ENCODE measurements at regions not wholly inside any gene's neighbourhood (a gene's known extent, or its start where the extent isn't known, plus 50 kb on each side); places are given as distances from the start of the nearest gene placed in this dataset.
"Not testable (repeated sequence)": the region's sequence is repeated elsewhere in the genome, so short reads cannot be mapped to it uniquely, and the experiment has no call there.

DNA sequence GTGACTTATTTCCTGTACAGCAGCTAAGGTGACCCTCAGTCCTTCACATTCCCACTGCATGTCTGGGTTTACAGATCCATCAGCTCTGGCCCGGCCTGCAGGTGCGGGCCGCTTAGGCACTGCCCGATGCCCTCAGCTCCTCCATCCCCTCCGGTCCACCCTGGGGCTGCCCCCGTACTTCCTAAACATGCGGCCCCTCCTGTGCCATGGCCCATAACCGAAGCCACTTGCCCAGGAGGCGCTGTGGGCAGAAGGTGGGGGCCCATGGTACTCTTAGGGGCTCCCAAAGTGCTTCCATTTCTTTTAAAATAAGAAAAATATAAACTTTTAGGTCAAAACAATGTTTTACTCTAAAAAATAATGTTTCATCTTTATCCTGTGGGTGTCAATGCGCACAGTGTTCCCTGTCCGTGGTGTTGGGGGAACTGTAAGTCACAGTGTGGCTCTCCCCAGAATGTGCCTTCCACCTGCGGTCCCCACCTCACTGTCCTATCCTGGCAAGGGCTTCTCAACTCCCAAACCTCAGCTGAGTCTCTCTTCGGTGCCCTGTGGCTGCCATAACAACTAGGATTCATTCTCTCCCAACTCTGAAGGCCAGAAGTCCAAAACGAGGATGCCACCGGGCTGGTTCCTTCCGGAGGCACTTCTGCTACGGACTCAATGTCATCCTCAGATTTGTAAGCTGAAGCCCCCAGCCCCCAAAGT lies 132.7 kb upstream of the LPCAT1 start:
- DNase-seq (ENCODE audit: extremely low spot score), result no peak
- TF ChIP-seq TARDBP (IDR thresholded peaks at IDR 0.05), result no peak
- TF ChIP-seq L3MBTL2 (conservative IDR thresholded peaks at IDR 0.05), result no peak
- TF ChIP-seq BHLHE40 (IDR thresholded peaks at IDR 0.05; ENCODE audit: borderline replicate concordance), result no peak
- TF ChIP-seq ARNT (IDR thresholded peaks at IDR 0.05), result no peak
- no peak for TF ChIP-seq SP1 (IDR thresholded peaks at IDR 0.05)
- TF ChIP-seq PKNOX1 (IDR thresholded peaks at IDR 0.05), result no peak
- no peak for TF ChIP-seq NFRKB (IDR thresholded peaks at IDR 0.05)
- TF ChIP-seq ELF4 (IDR thresholded peaks at IDR 0.05), result no peak
- no peak for TF ChIP-seq FOXM1 (IDR thresholded peaks at IDR 0.05; ENCODE audit: borderline replicate concordance)
- no peak for TF ChIP-seq SUZ12 (IDR thresholded peaks at IDR 0.05)
- TF ChIP-seq HDGF (IDR thresholded peaks at IDR 0.05; ENCODE audit: borderline replicate concordance), result no peak
- no peak for TF ChIP-seq FOXA1 (IDR thresholded peaks at IDR 0.05)
- TF ChIP-seq CTBP1 (IDR thresholded peaks at IDR 0.05; ENCODE audit: borderline replicate concordance), result no peak
- TF ChIP-seq FOXK2 (IDR thresholded peaks at IDR 0.05), result no peak
- TF ChIP-seq ZNF384 (IDR thresholded peaks at IDR 0.05), result no peak
- no peak for TF ChIP-seq LEF1 (IDR thresholded peaks at IDR 0.05; ENCODE audit: borderline replicate concordance)
- POLR2A ChIA-PET, result no interaction called here
- CTCF ChIA-PET, result interaction anchor here (0.6 kb wide), 1 partner anchor 483 kb away, joined by 3 read pairs; no protein-coding TSS in a partner anchor

DNA sequence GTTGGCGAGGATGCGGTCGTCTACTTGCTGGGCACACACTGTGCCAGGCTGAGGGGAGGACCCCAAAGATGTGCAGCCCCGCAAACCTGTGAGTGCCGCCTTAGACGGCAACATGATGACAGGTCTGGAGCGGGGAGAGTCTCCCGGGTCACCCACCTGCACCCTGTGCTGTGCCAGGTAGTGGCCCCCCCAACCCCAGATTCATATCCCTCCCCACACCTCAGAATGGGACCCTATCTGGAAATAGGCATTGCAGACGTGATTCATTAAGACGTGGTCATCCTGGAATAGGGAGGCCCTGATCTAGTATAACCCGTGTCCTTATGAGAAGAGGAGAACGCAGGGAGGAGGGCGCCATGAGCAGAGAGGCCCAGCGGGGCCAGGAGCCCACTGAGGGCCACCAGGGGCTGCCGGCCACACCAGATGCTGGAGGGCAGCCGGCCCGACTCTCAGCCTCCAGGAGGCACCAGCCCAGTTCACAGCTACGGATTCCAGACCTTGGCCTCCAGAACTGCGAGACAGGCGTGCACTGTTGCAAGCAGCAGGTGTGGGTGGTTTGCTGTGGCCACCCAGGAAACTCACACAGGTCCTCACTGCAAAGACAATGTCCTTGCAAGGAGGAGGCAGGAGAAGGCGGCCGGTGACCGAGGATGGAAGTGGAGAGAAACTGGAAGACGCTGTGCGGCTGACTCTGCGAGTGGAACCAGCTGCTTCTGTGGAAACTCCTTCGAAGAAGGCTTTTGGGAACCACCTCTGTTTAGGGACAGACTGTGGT lies 131.9 kb upstream of the LPCAT1 start:
- no peak for DNase-seq (ENCODE audit: extremely low spot score)
- POLR2A ChIA-PET, result no interaction called here
- CTCF ChIA-PET, result interaction anchor here (0.6 kb wide), 1 partner anchor 482 kb away, joined by 3 read pairs; no protein-coding TSS in a partner anchor
- no peak for TF ChIP-seq FOXM1 (IDR thresholded peaks at IDR 0.05; ENCODE audit: borderline replicate concordance)
- TF ChIP-seq NFRKB (IDR thresholded peaks at IDR 0.05), result no peak
- no peak for TF ChIP-seq L3MBTL2 (conservative IDR thresholded peaks at IDR 0.05)
- TF ChIP-seq SP1 (IDR thresholded peaks at IDR 0.05), result no peak
- TF ChIP-seq HDGF (IDR thresholded peaks at IDR 0.05; ENCODE audit: borderline replicate concordance), result no peak
- TF ChIP-seq BHLHE40 (IDR thresholded peaks at IDR 0.05; ENCODE audit: borderline replicate concordance), result no peak
- no peak for TF ChIP-seq ARNT (IDR thresholded peaks at IDR 0.05)
- no peak for TF ChIP-seq SUZ12 (IDR thresholded peaks at IDR 0.05)

DNA sequence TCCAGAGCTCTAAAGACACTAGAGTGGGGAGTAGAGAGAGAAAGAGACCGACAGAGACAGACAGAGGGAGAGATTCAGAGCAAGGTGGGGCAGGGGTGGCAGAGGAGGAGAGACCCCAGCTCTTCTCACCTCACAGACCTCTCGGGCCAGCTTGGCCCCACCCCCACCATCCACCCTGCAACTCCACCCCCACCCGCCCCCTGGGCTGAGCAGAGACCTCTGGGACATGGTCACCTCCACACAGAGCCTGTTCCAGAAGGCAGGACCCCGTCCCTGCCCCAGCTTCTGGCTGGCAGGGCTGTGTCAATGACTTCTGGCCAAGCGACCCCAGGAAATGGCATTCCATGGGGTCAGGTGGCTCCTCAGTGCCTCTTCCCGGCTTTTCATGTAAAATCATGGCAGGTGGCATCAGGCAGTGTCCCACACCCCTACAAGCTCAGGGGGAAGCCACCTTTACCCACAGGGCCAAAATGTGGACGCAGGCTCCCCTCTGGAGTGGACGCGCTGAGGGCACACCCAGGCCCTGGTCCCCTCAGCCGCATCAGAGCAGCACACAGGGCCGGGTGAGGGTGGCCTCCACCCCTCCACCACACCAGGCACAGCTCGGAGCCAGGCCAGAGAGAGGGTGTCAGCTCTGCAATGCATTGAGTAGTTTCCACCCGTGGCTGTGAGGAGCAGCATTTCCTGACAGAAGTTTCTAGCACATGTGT lies 131.2 kb upstream of the LPCAT1 start:
- TF ChIP-seq HDGF (IDR thresholded peaks at IDR 0.05; ENCODE audit: borderline replicate concordance) (no peak), L3MBTL2 (conservative IDR thresholded peaks at IDR 0.05) (no peak), ELF4 (IDR thresholded peaks at IDR 0.05) (no peak), SP1 (IDR thresholded peaks at IDR 0.05) (no peak)
- DNase-seq (ENCODE audit: extremely low spot score), result no peak
- POLR2A ChIA-PET, result no interaction called here
- CTCF ChIA-PET, result no interaction called here

- CTCF ChIA-PET, result interaction anchor here (1.0 kb wide), 1 partner anchor 9 kb away, joined by 3 read pairs; no protein-coding TSS in a partner anchor
- POLR2A ChIA-PET, result interaction anchor here (1.0 kb wide), 1 partner anchor 309 kb away, joined by 3 read pairs; the partner anchor contains the start of gene CLPTM1L
- not testable (repeated sequence) for DNase-seq (ENCODE audit: extremely low spot score)
Observed at GRCh38 chr5:1653698-1654651, 130.2 kb upstream of the LPCAT1 start.

DNA sequence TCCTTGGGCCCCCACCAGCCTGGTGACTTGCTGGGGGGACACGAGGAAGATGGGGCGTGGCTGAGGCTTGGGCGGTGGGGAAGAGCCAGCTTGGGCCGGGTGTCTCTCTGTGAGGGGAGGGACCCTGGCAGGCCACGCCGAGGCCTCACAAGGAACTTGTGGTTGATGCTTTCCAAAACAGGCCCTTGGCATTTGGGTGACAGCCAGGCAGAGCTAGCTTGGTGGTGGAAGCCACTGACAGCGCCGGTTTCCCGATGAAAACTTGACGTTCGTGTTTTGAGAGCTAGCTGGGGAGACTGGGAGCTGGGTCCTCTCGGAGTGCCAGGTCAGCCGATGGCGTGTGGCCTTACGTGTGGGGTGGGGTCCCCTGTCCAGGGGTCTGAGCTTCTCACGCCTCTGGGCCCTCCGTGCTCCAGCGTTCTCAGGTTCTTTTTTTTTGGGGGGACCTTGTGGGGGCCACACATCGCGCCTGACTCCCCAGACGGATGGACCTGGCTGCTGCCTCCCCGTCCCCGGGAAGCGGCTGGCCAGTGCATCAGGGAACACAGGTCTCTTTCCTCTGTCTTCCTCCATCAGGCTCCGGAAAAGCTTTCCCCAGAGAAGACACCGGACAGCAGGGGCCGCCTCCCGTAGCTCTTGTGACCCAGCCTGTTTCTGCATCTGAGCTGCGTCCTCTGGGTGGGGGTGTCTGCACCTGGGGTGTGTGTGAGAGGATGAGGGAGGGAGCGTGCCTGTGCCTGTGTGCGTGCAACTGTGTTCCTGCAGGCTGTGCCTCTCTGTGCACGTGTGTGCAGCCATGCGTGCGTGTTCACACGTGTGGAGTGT lies 129.3 kb upstream of the LPCAT1 start:
- CTCF ChIA-PET, result interaction anchor here (0.6 to 1.0 kb wide), 4 partner anchors 8 to 310 kb away, joined by 3 to 4 read pairs (median 3); no protein-coding TSS in a partner anchor
- DNase-seq (ENCODE audit: extremely low spot score), result no peak

More for the DNA sequence above, 129.3 kb upstream of the LPCAT1 start:
- no peak for TF ChIP-seq SP1 (IDR thresholded peaks at IDR 0.05)
- TF ChIP-seq FOXM1 (IDR thresholded peaks at IDR 0.05; ENCODE audit: borderline replicate concordance), result no peak
- TF ChIP-seq NFRKB (IDR thresholded peaks at IDR 0.05), result no peak
- no peak for TF ChIP-seq ARNT (IDR thresholded peaks at IDR 0.05)
- TF ChIP-seq SUZ12 (IDR thresholded peaks at IDR 0.05), result no peak
- TF ChIP-seq TARDBP (IDR thresholded peaks at IDR 0.05), result no peak
- no peak for TF ChIP-seq L3MBTL2 (conservative IDR thresholded peaks at IDR 0.05)
- no peak for TF ChIP-seq LEF1 (IDR thresholded peaks at IDR 0.05; ENCODE audit: borderline replicate concordance)
- TF ChIP-seq BHLHE40 (IDR thresholded peaks at IDR 0.05; ENCODE audit: borderline replicate concordance), result no peak
- TF ChIP-seq CTBP1 (IDR thresholded peaks at IDR 0.05; ENCODE audit: borderline replicate concordance), result no peak
- TF ChIP-seq HDGF (IDR thresholded peaks at IDR 0.05; ENCODE audit: borderline replicate concordance), result no peak
- POLR2A ChIA-PET, result interaction anchor here (1.0 kb wide), 1 partner anchor 308 kb away, joined by 3 read pairs; the partner anchor contains the start of gene CLPTM1L
